ENCODE measurements at regions not wholly inside any gene's neighbourhood (a gene's known extent, or its start where the extent isn't known, plus 50 kb on each side); places are given as distances from the start of the nearest gene placed in this dataset.

DNA sequence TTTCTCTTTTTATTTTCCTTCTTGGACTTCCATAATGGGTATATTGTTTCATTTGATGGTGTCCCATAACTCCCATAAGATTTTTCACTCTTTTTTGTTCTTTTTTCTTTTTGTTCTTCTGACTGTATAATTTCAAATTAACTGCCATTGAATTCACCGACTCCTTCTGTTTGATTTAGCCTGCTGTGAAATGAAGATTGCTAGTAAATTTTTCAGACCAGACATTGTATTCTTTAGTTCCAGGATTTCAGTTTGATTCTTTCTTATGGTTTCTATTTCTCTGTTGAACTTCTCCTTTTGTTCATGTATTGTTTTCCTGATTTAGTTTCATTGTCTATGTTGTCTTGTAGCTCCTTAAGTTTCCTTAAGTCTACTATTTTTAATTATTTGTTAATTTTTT, 87.6 kb upstream of the SPOPL start:
- H3K9me3 Mint-ChIP-seq = peaks cover 8% of the 10 kb centered on the region; the same call in 1 of the 3 replicates
- no peaks in the 10 kb centered on the region for H3K27me3 ChIP-seq (ENCODE audit: insufficient read depth)
- H3K4me1 Mint-ChIP-seq = no peaks in the 10 kb centered on the region
- no peaks in the 10 kb centered on the region for H3K36me3 ChIP-seq (ENCODE audit: insufficient read depth)
- no peak overlapping the region for H3K4me2 ChIP-seq
- no peaks in the 10 kb centered on the region for H4K20me1 ChIP-seq (replicated peaks; ENCODE audit: insufficient read depth)
- ATAC-seq (no peak), DNase-seq (ENCODE audit: low spot score) (no peak)
- no peaks in the 10 kb centered on the region for H3K79me2 ChIP-seq (replicated peaks; ENCODE audit: insufficient read depth)
- no peaks in the 10 kb centered on the region for H3K27me3 Mint-ChIP-seq (ENCODE audit: insufficient read depth, low read depth, poor library complexity)
- no peak overlapping the region for H3K4me3 Mint-ChIP-seq
- no peak overlapping the region for H3K27ac Mint-ChIP-seq
- H3K27ac ChIP-seq (ENCODE audit: low read depth) = no peak overlapping the region
- no peaks in the 10 kb centered on the region for H3K4me1 ChIP-seq (ENCODE audit: insufficient read depth)
- no peak overlapping the region for H3K4me3 ChIP-seq
- TF ChIP-seq ZNF114 (CRISPR knock-in tag; IDR thresholded peaks at IDR 0.05) (no peak), POLR2AphosphoS5 (IDR thresholded peaks at IDR 0.05; ENCODE audit: low read depth) (no peak), JUNB (IDR thresholded peaks at IDR 0.05; ENCODE audit: unreplicated experiment) (no peak), STAT1 (IDR thresholded peaks at IDR 0.05; ENCODE audit: unreplicated experiment) (no peak), ZNF331 (CRISPR knock-in tag; IDR thresholded peaks at IDR 0.05; ENCODE audit: low read depth) (no peak), NANOG (IDR thresholded peaks at IDR 0.05; ENCODE audit: borderline replicate concordance) (no peak), EZH2phosphoT487 (IDR thresholded peaks at IDR 0.05; ENCODE audit: unreplicated experiment) (no peak), CREB1 (CRISPR knock-in tag; IDR thresholded peaks at IDR 0.05; ENCODE audit: low read depth) (no peak)
- TF ChIP-seq, protein P1, sequence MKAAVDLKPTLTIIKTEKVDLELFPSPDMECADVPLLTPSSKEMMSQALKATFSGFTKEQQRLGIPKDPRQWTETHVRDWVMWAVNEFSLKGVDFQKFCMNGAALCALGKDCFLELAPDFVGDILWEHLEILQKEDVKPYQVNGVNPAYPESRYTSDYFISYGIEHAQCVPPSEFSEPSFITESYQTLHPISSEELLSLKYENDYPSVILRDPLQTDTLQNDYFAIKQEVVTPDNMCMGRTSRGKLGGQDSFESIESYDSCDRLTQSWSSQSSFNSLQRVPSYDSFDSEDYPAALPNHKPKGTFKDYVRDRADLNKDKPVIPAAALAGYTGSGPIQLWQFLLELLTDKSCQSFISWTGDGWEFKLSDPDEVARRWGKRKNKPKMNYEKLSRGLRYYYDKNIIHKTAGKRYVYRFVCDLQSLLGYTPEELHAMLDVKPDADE (IDR thresholded peaks at IDR 0.05) = no peak
- H2AFZ ChIP-seq = no peak overlapping the region
- H3F3A ChIP-seq (replicated peaks; ENCODE audit: low read depth) = no peaks in the 10 kb centered on the region
- H3K36me3 Mint-ChIP-seq (ENCODE audit: low read depth) = peaks cover 7% of the 10 kb centered on the region; the same call in 2 of the 3 replicates
- H3K9me2 ChIP-seq (ENCODE audit: insufficient read depth) = no peaks in the 10 kb centered on the region; the same call in 1 of the 2 replicates

DNA sequence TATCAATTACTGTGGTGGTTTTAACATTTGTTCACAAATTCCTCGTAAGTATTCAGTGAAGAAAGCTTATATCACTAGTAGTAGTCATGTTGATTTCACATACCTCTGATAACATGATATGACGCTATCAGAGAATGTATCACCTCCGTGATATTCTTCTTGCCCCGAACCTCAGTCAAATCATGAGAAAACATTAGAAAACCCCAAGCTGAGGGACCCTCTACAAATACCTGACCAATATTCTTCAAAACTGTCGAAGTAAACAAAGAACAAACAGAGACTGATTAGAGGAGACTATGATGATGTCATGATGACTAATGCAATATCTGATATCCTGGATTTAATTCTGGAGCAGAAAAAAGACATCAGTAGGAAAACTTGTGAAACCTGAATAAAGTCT, 85.6 kb upstream of the SPOPL start:
- Mint-ChIP-seq H3K9me3 (peaks cover 3% of the 10 kb centered on the region; the same call in 1 of the 3 replicates), H3K27ac (no peak overlapping the region), H3K36me3 (ENCODE audit: low read depth) (peaks cover 7% of the 10 kb centered on the region; the same call in 2 of the 3 replicates), H3K4me1 (no peaks in the 10 kb centered on the region), H3K4me3 (no peak overlapping the region), H3K27me3 (ENCODE audit: insufficient read depth, low read depth, poor library complexity) (no peaks in the 10 kb centered on the region)
- no peaks in the 10 kb centered on the region for H3K79me2 ChIP-seq (replicated peaks; ENCODE audit: insufficient read depth)
- H3K27me3 ChIP-seq (ENCODE audit: insufficient read depth) = no peaks in the 10 kb centered on the region
- H3K4me1 ChIP-seq (ENCODE audit: insufficient read depth) = no peaks in the 10 kb centered on the region
- DNase-seq (ENCODE audit: low spot score) (no peak), ATAC-seq (no peak)
- no peaks in the 10 kb centered on the region for H3F3A ChIP-seq (replicated peaks; ENCODE audit: low read depth)
- no peak overlapping the region for H3K27ac ChIP-seq (ENCODE audit: low read depth)
- no peak overlapping the region for H3K4me3 ChIP-seq
- H3K36me3 ChIP-seq (ENCODE audit: insufficient read depth) = no peaks in the 10 kb centered on the region
- H3K9me2 ChIP-seq (ENCODE audit: insufficient read depth) = no peaks in the 10 kb centered on the region; the same call in 1 of the 2 replicates
- no peak overlapping the region for H2AFZ ChIP-seq
- no peaks in the 10 kb centered on the region for H4K20me1 ChIP-seq (replicated peaks; ENCODE audit: insufficient read depth)
- H3K4me2 ChIP-seq = no peak overlapping the region
- TF ChIP-seq STAT1 (IDR thresholded peaks at IDR 0.05; ENCODE audit: unreplicated experiment) (no peak), ZNF331 (CRISPR knock-in tag; IDR thresholded peaks at IDR 0.05; ENCODE audit: low read depth) (no peak), CREB1 (CRISPR knock-in tag; IDR thresholded peaks at IDR 0.05; ENCODE audit: low read depth) (no peak), NANOG (IDR thresholded peaks at IDR 0.05; ENCODE audit: borderline replicate concordance) (no peak), ZNF114 (CRISPR knock-in tag; IDR thresholded peaks at IDR 0.05) (no peak), EZH2phosphoT487 (IDR thresholded peaks at IDR 0.05; ENCODE audit: unreplicated experiment) (no peak), POLR2AphosphoS5 (IDR thresholded peaks at IDR 0.05; ENCODE audit: low read depth) (no peak)
- TF ChIP-seq, protein P2, sequence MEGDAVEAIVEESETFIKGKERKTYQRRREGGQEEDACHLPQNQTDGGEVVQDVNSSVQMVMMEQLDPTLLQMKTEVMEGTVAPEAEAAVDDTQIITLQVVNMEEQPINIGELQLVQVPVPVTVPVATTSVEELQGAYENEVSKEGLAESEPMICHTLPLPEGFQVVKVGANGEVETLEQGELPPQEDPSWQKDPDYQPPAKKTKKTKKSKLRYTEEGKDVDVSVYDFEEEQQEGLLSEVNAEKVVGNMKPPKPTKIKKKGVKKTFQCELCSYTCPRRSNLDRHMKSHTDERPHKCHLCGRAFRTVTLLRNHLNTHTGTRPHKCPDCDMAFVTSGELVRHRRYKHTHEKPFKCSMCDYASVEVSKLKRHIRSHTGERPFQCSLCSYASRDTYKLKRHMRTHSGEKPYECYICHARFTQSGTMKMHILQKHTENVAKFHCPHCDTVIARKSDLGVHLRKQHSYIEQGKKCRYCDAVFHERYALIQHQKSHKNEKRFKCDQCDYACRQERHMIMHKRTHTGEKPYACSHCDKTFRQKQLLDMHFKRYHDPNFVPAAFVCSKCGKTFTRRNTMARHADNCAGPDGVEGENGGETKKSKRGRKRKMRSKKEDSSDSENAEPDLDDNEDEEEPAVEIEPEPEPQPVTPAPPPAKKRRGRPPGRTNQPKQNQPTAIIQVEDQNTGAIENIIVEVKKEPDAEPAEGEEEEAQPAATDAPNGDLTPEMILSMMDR (conservative IDR thresholded peaks at IDR 0.05; ENCODE audit: low read depth in 2 of 2) = no peak
- TF ChIP-seq, protein P3, sequence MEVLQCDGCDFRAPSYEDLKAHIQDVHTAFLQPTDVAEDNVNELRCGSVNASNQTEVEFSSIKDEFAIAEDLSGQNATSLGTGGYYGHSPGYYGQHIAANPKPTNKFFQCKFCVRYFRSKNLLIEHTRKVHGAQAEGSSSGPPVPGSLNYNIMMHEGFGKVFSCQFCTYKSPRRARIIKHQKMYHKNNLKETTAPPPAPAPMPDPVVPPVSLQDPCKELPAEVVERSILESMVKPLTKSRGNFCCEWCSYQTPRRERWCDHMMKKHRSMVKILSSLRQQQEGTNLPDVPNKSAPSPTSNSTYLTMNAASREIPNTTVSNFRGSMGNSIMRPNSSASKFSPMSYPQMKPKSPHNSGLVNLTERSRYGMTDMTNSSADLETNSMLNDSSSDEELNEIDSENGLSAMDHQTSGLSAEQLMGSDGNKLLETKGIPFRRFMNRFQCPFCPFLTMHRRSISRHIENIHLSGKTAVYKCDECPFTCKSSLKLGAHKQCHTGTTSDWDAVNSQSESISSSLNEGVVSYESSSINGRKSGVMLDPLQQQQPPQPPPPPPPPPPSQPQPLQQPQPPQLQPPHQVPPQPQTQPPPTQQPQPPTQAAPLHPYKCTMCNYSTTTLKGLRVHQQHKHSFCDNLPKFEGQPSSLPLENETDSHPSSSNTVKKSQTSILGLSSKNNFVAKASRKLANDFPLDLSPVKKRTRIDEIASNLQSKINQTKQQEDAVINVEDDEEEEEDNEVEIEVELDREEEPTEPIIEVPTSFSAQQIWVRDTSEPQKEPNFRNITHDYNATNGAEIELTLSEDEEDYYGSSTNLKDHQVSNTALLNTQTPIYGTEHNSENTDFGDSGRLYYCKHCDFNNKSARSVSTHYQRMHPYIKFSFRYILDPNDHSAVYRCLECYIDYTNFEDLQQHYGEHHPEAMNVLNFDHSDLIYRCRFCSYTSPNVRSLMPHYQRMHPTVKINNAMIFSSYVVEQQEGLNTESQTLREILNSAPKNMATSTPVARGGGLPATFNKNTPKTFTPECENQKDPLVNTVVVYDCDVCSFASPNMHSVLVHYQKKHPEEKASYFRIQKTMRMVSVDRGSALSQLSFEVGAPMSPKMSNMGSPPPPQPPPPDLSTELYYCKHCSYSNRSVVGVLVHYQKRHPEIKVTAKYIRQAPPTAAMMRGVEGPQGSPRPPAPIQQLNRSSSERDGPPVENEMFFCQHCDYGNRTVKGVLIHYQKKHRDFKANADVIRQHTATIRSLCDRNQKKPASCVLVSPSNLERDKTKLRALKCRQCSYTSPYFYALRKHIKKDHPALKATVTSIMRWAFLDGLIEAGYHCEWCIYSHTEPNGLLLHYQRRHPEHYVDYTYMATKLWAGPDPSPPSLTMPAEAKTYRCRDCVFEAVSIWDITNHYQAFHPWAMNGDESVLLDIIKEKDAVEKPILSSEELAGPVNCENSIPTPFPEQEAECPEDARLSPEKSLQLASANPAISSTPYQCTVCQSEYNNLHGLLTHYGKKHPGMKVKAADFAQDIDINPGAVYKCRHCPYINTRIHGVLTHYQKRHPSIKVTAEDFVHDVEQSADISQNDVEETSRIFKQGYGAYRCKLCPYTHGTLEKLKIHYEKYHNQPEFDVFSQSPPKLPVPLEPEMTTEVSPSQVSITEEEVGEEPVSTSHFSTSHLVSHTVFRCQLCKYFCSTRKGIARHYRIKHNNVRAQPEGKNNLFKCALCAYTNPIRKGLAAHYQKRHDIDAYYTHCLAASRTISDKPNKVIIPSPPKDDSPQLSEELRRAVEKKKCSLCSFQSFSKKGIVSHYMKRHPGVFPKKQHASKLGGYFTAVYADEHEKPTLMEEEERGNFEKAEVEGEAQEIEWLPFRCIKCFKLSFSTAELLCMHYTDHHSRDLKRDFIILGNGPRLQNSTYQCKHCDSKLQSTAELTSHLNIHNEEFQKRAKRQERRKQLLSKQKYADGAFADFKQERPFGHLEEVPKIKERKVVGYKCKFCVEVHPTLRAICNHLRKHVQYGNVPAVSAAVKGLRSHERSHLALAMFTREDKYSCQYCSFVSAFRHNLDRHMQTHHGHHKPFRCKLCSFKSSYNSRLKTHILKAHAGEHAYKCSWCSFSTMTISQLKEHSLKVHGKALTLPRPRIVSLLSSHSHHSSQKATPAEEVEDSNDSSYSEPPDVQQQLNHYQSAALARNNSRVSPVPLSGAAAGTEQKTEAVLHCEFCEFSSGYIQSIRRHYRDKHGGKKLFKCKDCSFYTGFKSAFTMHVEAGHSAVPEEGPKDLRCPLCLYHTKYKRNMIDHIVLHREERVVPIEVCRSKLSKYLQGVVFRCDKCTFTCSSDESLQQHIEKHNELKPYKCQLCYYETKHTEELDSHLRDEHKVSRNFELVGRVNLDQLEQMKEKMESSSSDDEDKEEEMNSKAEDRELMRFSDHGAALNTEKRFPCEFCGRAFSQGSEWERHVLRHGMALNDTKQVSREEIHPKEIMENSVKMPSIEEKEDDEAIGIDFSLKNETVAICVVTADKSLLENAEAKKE (CRISPR knock-in tag; IDR thresholded peaks at IDR 0.05) = no peak
- TF ChIP-seq, protein P1 (IDR thresholded peaks at IDR 0.05) = no peak

All from GM23338 (cell line).